WTC11 (cell line): ENCODE measurements at regions not wholly inside any gene's neighbourhood (a gene's known extent, or its start where the extent isn't known, plus 50 kb on each side); places are given as distances from the start of the nearest gene placed in this dataset.

Experiments used
- CREB1 ChIP-seq: sonication (generic); formaldehyde crosslinking; IDR thresholded peaks from 2 replicates; pipeline ENCODE4 v1.8.0; 2023; ENCODE audit warnings: mild to moderate bottlenecking, missing genetic modification reagents
- ESRRA ChIP-seq: sonication (generic); formaldehyde crosslinking; IDR thresholded peaks from 2 replicates; pipeline ENCODE4 v1.8.1; 2022; ENCODE audit warnings: mild to moderate bottlenecking, missing genetic modification reagents, borderline replicate concordance
- GTF2I ChIP-seq: fragments of 250-450 bp; sonication (Bioruptor Pico); conservative IDR thresholded peaks from 2 replicates; pipeline ENCODE4 v1.4.0; 2021; ENCODE audit warnings: mild to moderate bottlenecking
- JUN ChIP-seq: sonication (generic); formaldehyde crosslinking; IDR thresholded peaks from 2 replicates; pipeline ENCODE4 v1.8.0; 2023; ENCODE audit warnings: mild to moderate bottlenecking, missing genetic modification reagents
- KAT7 ChIP-seq: sonication (generic); formaldehyde crosslinking; IDR thresholded peaks from 2 replicates; pipeline ENCODE4 v1.8.1; 2023; ENCODE audit warnings: missing genetic modification reagents, mild to moderate bottlenecking, borderline replicate concordance
- PRRX2 ChIP-seq: fragments of 250-450 bp; sonication (Bioruptor Pico); IDR thresholded peaks from 2 replicates; pipeline ENCODE4 v1.8.0; 2021; ENCODE audit warnings: mild to moderate bottlenecking
- SP1 ChIP-seq: sonication (generic); formaldehyde crosslinking; conservative IDR thresholded peaks from 2 replicates; pipeline ENCODE4 v1.8.1; 2022; ENCODE audit warnings: missing genetic modification reagents
- ZNF423 ChIP-seq: fragments of 250-450 bp; sonication (Bioruptor Pico); IDR thresholded peaks from 2 replicates; pipeline ENCODE4 v2.1.2; 2022; ENCODE audit warnings: mild to moderate bottlenecking, moderate library complexity
- TF ChIP-seq, protein P1 (sequence below): fragments of 200-600 bp; IDR thresholded peaks from 2 replicates; pipeline ENCODE4 v1.8.0; 2022; ENCODE audit warnings: antibody characterized with exemption
- TF ChIP-seq, protein P2 (sequence below): sonication (generic); formaldehyde crosslinking; IDR thresholded peaks from 2 replicates; pipeline ENCODE4 v1.8.0; 2023; ENCODE audit warnings: mild to moderate bottlenecking, missing genetic modification reagents
- TF ChIP-seq, protein P3 (sequence below): sonication (generic); formaldehyde crosslinking; IDR thresholded peaks from 2 replicates; pipeline ENCODE4 v1.8.0; 2022; ENCODE audit warnings: mild to moderate bottlenecking, missing genetic modification reagents
- TF ChIP-seq, protein P4 (sequence below): sonication (generic); formaldehyde crosslinking; IDR thresholded peaks from 2 replicates; pipeline ENCODE4 v1.8.1; 2023; ENCODE audit warnings: mild to moderate bottlenecking, moderate library complexity, missing genetic modification reagents
- TF ChIP-seq, protein P5 (sequence below): sonication (generic); formaldehyde crosslinking; IDR thresholded peaks from 2 replicates; pipeline ENCODE4 v1.8.0; 2022; ENCODE audit warnings: mild to moderate bottlenecking, missing genetic modification reagents
- TF ChIP-seq, protein P6 (sequence below): sonication (generic); formaldehyde crosslinking; IDR thresholded peaks from 2 replicates; pipeline ENCODE4 v1.8.0; 2022; ENCODE audit warnings: mild to moderate bottlenecking, missing genetic modification reagents

DNA sequence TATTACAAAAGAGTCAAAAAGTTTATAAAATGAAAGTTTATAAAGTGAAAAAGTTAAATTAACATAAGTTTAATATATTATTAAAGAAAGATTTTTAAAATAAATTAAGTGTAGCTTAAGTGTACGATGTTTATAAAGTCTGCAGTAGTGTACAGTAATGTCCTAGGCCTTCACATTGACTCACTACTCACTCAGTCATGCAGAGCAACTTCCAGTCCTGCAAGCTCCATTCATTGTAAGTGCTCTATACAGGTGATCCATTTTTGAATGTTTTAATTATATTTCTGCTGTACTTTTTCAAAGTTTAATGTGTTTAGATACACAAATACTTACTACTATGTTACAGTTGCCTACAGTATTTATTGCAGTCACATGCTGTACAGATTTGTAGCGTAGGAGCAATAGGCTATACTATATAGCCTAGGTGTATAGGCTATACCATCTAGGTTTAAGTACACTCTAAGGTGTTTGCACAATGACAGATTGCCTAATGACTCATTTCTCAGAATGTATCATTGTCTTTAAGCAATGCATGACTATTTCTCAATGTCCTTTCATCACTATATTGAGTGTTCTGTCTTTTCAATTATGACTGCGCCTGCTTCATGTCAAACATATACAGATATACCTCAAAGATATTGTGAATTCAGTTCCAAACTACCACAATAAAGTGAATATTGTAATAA is 1110.3 kb upstream of the MAP3K7 start:
- TF ChIP-seq, protein P1, sequence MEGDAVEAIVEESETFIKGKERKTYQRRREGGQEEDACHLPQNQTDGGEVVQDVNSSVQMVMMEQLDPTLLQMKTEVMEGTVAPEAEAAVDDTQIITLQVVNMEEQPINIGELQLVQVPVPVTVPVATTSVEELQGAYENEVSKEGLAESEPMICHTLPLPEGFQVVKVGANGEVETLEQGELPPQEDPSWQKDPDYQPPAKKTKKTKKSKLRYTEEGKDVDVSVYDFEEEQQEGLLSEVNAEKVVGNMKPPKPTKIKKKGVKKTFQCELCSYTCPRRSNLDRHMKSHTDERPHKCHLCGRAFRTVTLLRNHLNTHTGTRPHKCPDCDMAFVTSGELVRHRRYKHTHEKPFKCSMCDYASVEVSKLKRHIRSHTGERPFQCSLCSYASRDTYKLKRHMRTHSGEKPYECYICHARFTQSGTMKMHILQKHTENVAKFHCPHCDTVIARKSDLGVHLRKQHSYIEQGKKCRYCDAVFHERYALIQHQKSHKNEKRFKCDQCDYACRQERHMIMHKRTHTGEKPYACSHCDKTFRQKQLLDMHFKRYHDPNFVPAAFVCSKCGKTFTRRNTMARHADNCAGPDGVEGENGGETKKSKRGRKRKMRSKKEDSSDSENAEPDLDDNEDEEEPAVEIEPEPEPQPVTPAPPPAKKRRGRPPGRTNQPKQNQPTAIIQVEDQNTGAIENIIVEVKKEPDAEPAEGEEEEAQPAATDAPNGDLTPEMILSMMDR, result no peak
- no peak for TF ChIP-seq ZNF423
- no peak for TF ChIP-seq SP1 (CRISPR knock-in tag)
- no peak for TF ChIP-seq PRRX2 (CRISPR knock-in tag)
- no peak for TF ChIP-seq GTF2I (CRISPR knock-in tag)
- TF ChIP-seq CREB1 (CRISPR knock-in tag), result no peak
- TF ChIP-seq JUN (CRISPR knock-in tag), result no peak
- TF ChIP-seq, protein P2, sequence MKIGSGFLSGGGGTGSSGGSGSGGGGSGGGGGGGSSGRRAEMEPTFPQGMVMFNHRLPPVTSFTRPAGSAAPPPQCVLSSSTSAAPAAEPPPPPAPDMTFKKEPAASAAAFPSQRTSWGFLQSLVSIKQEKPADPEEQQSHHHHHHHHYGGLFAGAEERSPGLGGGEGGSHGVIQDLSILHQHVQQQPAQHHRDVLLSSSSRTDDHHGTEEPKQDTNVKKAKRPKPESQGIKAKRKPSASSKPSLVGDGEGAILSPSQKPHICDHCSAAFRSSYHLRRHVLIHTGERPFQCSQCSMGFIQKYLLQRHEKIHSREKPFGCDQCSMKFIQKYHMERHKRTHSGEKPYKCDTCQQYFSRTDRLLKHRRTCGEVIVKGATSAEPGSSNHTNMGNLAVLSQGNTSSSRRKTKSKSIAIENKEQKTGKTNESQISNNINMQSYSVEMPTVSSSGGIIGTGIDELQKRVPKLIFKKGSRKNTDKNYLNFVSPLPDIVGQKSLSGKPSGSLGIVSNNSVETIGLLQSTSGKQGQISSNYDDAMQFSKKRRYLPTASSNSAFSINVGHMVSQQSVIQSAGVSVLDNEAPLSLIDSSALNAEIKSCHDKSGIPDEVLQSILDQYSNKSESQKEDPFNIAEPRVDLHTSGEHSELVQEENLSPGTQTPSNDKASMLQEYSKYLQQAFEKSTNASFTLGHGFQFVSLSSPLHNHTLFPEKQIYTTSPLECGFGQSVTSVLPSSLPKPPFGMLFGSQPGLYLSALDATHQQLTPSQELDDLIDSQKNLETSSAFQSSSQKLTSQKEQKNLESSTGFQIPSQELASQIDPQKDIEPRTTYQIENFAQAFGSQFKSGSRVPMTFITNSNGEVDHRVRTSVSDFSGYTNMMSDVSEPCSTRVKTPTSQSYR, result no peak
- no peak for TF ChIP-seq KAT7 (CRISPR knock-in tag)
- TF ChIP-seq, protein P3, sequence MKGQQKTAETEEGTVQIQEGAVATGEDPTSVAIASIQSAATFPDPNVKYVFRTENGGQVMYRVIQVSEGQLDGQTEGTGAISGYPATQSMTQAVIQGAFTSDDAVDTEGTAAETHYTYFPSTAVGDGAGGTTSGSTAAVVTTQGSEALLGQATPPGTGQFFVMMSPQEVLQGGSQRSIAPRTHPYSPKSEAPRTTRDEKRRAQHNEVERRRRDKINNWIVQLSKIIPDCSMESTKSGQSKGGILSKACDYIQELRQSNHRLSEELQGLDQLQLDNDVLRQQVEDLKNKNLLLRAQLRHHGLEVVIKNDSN (CRISPR knock-in tag), result no peak
- TF ChIP-seq, protein P4, sequence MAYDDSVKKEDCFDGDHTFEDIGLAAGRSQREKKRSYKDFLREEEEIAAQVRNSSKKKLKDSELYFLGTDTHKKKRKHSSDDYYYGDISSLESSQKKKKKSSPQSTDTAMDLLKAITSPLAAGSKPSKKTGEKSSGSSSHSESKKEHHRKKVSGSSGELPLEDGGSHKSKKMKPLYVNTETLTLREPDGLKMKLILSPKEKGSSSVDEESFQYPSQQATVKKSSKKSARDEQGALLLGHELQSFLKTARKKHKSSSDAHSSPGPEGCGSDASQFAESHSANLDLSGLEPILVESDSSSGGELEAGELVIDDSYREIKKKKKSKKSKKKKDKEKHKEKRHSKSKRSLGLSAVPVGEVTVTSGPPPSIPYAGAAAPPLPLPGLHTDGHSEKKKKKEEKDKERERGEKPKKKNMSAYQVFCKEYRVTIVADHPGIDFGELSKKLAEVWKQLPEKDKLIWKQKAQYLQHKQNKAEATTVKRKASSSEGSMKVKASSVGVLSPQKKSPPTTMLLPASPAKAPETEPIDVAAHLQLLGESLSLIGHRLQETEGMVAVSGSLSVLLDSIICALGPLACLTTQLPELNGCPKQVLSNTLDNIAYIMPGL (CRISPR knock-in tag), result no peak
- TF ChIP-seq, protein P5, sequence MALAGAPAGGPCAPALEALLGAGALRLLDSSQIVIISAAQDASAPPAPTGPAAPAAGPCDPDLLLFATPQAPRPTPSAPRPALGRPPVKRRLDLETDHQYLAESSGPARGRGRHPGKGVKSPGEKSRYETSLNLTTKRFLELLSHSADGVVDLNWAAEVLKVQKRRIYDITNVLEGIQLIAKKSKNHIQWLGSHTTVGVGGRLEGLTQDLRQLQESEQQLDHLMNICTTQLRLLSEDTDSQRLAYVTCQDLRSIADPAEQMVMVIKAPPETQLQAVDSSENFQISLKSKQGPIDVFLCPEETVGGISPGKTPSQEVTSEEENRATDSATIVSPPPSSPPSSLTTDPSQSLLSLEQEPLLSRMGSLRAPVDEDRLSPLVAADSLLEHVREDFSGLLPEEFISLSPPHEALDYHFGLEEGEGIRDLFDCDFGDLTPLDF, result no peak
- TF ChIP-seq, protein P6, sequence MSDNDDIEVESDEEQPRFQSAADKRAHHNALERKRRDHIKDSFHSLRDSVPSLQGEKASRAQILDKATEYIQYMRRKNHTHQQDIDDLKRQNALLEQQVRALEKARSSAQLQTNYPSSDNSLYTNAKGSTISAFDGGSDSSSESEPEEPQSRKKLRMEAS (CRISPR knock-in tag), result no peak
- no peak for TF ChIP-seq ESRRA (CRISPR knock-in tag)
